CD4-positive, alpha-beta memory T cell (primary cell): ENCODE measurements at regions not wholly inside any gene's neighbourhood (a gene's known extent, or its start where the extent isn't known, plus 50 kb on each side); places are given as distances from the start of the nearest gene placed in this dataset.

ENCODE experiments used
- CTCF ChIA-PET: fragments of 350-600 bp; sonication (Branson Sonifier 250); formaldehyde crosslinking; loops from one replicate; lab custom pipeline; 2021; ENCODE audit warnings: inconsistent platforms; ENCODE audit not compliant: partially characterized antibody; lab: Charles Lee
- POLR2A ChIA-PET: fragments of 350-600 bp; sonication (Branson Sonifier 250); formaldehyde crosslinking; loops from one replicate; lab custom pipeline; 2021; ENCODE audit not compliant: partially characterized antibody; lab: Charles Lee
- DNase-seq, 5 donors: peaks; one replicate each; pipeline versions ENCODE4 v3.0.0 to v3.0.0-alpha.2; 2020 to 2022; ENCODE audit warnings: mixed read lengths in 1 of 5
- H3K27ac ChIP-seq: one replicate; pipeline ENCODE4 v1.7.0; 2013; ENCODE audit warnings: low read depth, low read length
- H3K27me3 ChIP-seq: 2 replicates; pipeline ENCODE4 v1.7.0; 2013; ENCODE audit warnings: mild to moderate bottlenecking, low read length, moderate library complexity; ENCODE audit not compliant: insufficient read depth
- H3K36me3 ChIP-seq: 2 replicates; pipeline ENCODE4 v1.7.0; 2013; ENCODE audit warnings: mild to moderate bottlenecking, low read length, moderate library complexity; ENCODE audit not compliant: insufficient read depth
- H3K4me1 ChIP-seq: 2 replicates; pipeline ENCODE4 v1.7.0; 2013; ENCODE audit warnings: mild to moderate bottlenecking, low read length, moderate library complexity; ENCODE audit not compliant: insufficient read depth
- H3K4me3 ChIP-seq, 2 donors: one replicate each; pipeline ENCODE4 v1.7.0; 2013; ENCODE audit warnings: low read length in 2 of 2, mild to moderate bottlenecking in 1 of 2
- H3K9me3 ChIP-seq, 2 donors: one replicate each; pipeline ENCODE4 v1.7.0; 2013; ENCODE audit warnings: low read length in 2 of 2, control low read depth in 1 of 2; ENCODE audit not compliant: control insufficient read depth in 1 of 2
- H3K27ac Mint-ChIP-seq, 7 donors: one replicate each; pipeline ENCODE4 v1.8.0; 2020 to 2021; ENCODE audit warnings: mixed read lengths in 7 of 7, mild to moderate bottlenecking in 6 of 7, inconsistent platforms in 3 of 7, moderate library complexity in 3 of 7
- H3K27me3 Mint-ChIP-seq, 2 donors: one replicate each; pipeline ENCODE4 v1.8.0; 2020 to 2021; ENCODE audit warnings: mixed read lengths in 2 of 2
- H3K36me3 Mint-ChIP-seq, 2 donors: one replicate each; pipeline ENCODE4 v1.8.0; 2020 to 2021; ENCODE audit warnings: mixed read lengths in 2 of 2, inconsistent platforms in 1 of 2, mild to moderate bottlenecking in 1 of 2
- H3K4me1 Mint-ChIP-seq, 4 donors: one replicate each; pipeline ENCODE4 v1.8.0; 2020 to 2021; ENCODE audit warnings: mixed read lengths in 4 of 4, mild to moderate bottlenecking in 1 of 4
- H3K4me3 Mint-ChIP-seq, 8 donors: one replicate each; pipeline ENCODE4 v1.8.0; 2020 to 2021; ENCODE audit warnings: mixed read lengths in 8 of 8, mild to moderate bottlenecking in 7 of 8, moderate library complexity in 6 of 8, inconsistent platforms in 3 of 8
- H3K9me3 Mint-ChIP-seq, 8 donors: one replicate each; pipeline ENCODE4 v1.8.0; 2020 to 2021; ENCODE audit warnings: mixed read lengths in 8 of 8, mild to moderate bottlenecking in 5 of 8, inconsistent platforms in 3 of 8, moderate library complexity in 1 of 8
- intact Hi-C: fragments of 100-400 bp; cut with micrococcal nuclease; formaldehyde crosslinking; loops from one replicate; pipeline ENCODE4 v1.15.1; 2023

DNA sequence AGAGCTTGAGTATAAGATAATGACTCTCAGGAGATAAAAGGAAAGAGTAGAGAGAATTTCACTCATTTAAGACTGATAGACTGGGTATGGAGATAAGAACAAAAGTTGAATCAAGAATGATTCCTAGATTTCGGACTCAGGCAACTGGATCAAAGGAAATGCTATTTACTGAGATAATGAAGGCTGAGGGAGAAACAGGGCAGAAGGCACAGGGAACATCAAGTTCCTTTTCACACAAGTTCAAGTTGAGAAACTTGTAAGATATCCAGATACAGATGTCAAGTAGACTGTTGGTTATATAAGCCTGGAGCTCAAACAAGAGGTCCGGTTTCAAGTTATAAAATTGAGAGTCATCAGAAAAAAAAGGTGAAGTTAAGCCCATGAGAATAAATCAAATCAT lies 360.8 kb downstream of the TNS1 start:
- no peak for DNase-seq
- Histone ChIP-seq H3K27me3 (no peaks in the 10 kb centered on the region), H3K4me1 (no peaks in the 10 kb centered on the region), H3K4me3 (no peak overlapping the region), H3K27ac (no peak overlapping the region), H3K36me3 (no peaks in the 10 kb centered on the region), H3K9me3 (no peaks in the 10 kb centered on the region)
- H3K27me3 Mint-ChIP-seq: no peaks in the 10 kb centered on the region
- no peak overlapping the region for H3K27ac Mint-ChIP-seq
- intact Hi-C loops: no loop called here
- H3K4me1 Mint-ChIP-seq: peaks cover 0 to 1% (median 0%) of the 10 kb centered on the region in 4 donors
- ChIA-PET CTCF (interaction anchor here (1.5 to 2.9 kb wide), 2 partner anchors 9 to 71 kb away, joined by 3 to 15 read pairs; no protein-coding TSS in a partner anchor), POLR2A (no interaction called here)
- H3K4me3 Mint-ChIP-seq: no peak overlapping the region
- H3K36me3 Mint-ChIP-seq: no peaks in the 10 kb centered on the region
- no peaks in the 10 kb centered on the region for H3K9me3 Mint-ChIP-seq

DNA sequence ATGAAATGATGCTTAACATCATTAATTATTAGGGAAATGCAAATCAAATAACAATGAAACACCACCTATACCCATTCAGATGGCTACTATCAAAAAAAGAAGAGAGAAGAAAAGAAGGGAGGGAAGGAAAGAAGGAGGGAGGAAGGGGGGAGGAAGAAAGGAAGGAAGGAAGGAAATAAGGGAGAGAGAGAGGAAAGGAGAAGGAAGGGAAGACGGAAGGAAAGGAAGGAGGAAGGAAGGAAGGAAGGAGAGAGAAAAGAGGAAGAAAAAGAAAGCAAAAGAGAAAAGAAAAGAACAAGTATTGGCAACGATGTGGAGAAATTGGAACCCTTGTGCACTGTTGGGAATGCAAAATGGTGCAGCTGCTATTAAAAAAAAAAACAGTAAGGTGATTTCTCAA lies 363.3 kb downstream of the TNS1 start:
- Histone ChIP-seq H3K27ac (no peak overlapping the region), H3K9me3 (no peaks in the 10 kb centered on the region), H3K4me3 (no peak overlapping the region), H3K4me1 (no peaks in the 10 kb centered on the region), H3K27me3 (no peaks in the 10 kb centered on the region), H3K36me3 (no peaks in the 10 kb centered on the region)
- no peak for DNase-seq
- Mint-ChIP-seq H3K4me3 (no peak overlapping the region), H3K36me3 (no peaks in the 10 kb centered on the region), H3K9me3 (no peaks in the 10 kb centered on the region), H3K4me1 (peaks cover 0 to 1% (median 0%) of the 10 kb centered on the region in 4 donors), H3K27me3 (peaks cover 0 to 2% of the 10 kb centered on the region in 2 donors), H3K27ac (no peak overlapping the region)
- CTCF ChIA-PET: no interaction called here
- intact Hi-C loops: no loop called here
- POLR2A ChIA-PET: no interaction called here

DNA sequence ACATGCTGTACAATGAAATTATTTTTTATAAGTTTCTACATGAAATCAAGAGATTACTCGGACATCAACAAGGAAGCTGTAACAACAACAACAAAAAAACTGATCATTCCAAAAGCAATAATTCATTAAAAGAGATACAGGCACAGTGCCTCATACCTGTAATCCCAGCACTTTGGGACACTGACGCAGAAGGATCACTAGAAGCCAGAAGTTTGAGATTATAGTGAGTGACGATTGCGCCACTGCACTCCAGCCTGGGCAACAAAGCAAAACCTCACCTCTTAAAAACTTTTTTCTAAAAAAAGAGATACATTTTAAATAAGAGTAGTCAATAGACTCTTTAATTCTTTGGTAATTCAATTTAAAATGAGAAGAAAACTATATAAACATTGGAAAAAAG lies 364.3 kb downstream of the TNS1 start:
- Histone ChIP-seq H3K4me1 (no peaks in the 10 kb centered on the region), H3K27me3 (no peaks in the 10 kb centered on the region), H3K27ac (no peak overlapping the region), H3K36me3 (no peaks in the 10 kb centered on the region), H3K9me3 (no peaks in the 10 kb centered on the region), H3K4me3 (no peak overlapping the region)
- H3K27ac Mint-ChIP-seq: no peak overlapping the region
- H3K36me3 Mint-ChIP-seq: no peaks in the 10 kb centered on the region
- no peak for DNase-seq
- H3K27me3 Mint-ChIP-seq: peaks cover 0 to 2% of the 10 kb centered on the region in 2 donors
- H3K9me3 Mint-ChIP-seq: no peaks in the 10 kb centered on the region
- CTCF ChIA-PET: interaction anchor here (2.1 kb wide), 1 partner anchor 12 kb away, joined by 5 read pairs; no protein-coding TSS in a partner anchor
- POLR2A ChIA-PET: no interaction called here
- no peak overlapping the region for H3K4me3 Mint-ChIP-seq
- H3K4me1 Mint-ChIP-seq: peaks cover 0 to 1% (median 0%) of the 10 kb centered on the region in 4 donors
- intact Hi-C loops: no loop called here

DNA sequence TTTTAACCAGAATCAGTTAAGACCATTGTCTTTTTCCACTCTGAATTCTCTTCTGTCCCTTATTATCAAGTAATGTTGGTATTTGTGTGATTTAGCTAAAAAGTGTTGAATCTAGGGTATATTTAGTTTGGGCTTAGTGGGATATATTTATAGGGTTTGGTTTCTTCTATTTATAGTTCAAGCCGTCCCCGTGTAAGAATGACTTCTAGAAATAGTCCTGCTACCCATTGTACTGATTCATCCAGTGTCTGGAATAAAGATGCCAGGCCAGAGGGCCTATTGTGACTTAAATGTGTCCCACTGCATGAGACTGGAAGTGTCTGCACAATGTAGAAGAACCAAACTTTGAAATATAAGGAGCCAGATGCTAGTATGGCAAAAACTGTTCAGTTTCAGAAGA lies 364.8 kb downstream of the TNS1 start:
- Histone ChIP-seq H3K27ac (no peak overlapping the region), H3K9me3 (no peaks in the 10 kb centered on the region), H3K4me3 (no peak overlapping the region), H3K27me3 (no peaks in the 10 kb centered on the region), H3K4me1 (no peaks in the 10 kb centered on the region), H3K36me3 (no peaks in the 10 kb centered on the region)
- Mint-ChIP-seq H3K4me3 (no peak overlapping the region), H3K27ac (no peak overlapping the region), H3K9me3 (no peaks in the 10 kb centered on the region), H3K27me3 (peaks cover 0 to 2% of the 10 kb centered on the region in 2 donors), H3K4me1 (peaks cover 0 to 1% (median 0%) of the 10 kb centered on the region in 4 donors), H3K36me3 (no peaks in the 10 kb centered on the region)
- intact Hi-C loops: no loop called here
- ChIA-PET POLR2A (no interaction called here), CTCF (interaction anchor here (2.1 kb wide), 1 partner anchor 12 kb away, joined by 5 read pairs; no protein-coding TSS in a partner anchor)
- no peak for DNase-seq

DNA sequence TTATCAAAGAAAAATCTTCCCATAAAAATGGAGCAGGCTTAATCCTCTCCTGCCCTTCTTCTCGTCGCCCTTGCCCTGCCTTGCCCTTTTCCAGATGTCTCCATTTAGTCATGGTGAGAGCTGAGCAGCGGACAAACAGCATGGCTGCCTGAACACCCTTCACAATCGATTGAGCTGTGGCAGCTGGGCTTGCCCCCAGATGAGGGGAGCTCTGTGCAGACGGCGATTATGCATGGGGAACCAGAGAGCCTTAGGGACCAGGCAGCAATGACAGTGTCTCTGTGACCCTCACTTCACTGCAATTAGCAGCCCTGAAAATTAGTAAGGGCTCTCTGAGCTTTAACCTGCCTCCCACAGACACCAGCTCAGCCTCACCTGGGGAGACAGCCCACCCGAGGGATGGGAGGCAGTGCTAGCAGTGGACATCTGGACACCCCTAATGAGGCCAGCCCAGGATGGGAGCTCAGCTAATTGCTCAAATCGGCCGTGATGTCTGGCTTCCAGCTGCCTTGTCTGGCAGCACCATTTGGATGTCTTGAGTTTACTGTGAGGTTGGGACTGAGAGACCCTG lies 365.7 kb downstream of the TNS1 start:
- Mint-ChIP-seq H3K27ac (no peak overlapping the region), H3K27me3 (peaks cover 0 to 2% of the 10 kb centered on the region in 2 donors), H3K4me3 (no peak overlapping the region), H3K9me3 (no peaks in the 10 kb centered on the region), H3K36me3 (no peaks in the 10 kb centered on the region), H3K4me1 (peaks cover 0 to 3% (median 0%) of the 10 kb centered on the region in 4 donors)
- intact Hi-C loops: no loop called here
- DNase-seq: no peak
- H3K4me3 ChIP-seq: no peak overlapping the region
- H3K9me3 ChIP-seq: no peaks in the 10 kb centered on the region
- no peaks in the 10 kb centered on the region for H3K4me1 ChIP-seq
- no peak overlapping the region for H3K27ac ChIP-seq
- POLR2A ChIA-PET: no interaction called here
- H3K27me3 ChIP-seq: no peaks in the 10 kb centered on the region
- CTCF ChIA-PET: interaction anchor here (2.1 kb wide), 1 partner anchor 13 kb away, joined by 5 read pairs; no protein-coding TSS in a partner anchor
- H3K36me3 ChIP-seq: no peaks in the 10 kb centered on the region

DNA sequence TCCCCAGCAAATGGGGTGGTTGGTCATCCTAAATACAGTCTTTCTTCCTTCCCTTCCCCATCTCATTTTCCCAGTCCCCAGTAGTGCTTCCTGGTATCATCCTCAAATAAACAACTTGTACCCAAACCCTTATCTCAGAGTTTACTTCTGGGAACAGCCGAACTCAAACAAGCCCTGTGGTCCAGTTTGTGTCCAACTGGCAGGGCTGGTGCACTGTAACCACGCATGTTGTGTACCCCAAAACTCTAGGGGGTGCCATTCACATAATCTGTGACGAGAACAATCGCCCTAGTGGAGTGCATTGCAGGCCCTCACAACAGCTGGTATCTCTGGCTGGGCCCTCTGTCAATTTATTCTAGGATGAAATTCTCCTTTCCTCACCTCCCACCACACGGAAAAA lies 366.2 kb downstream of the TNS1 start:
- Mint-ChIP-seq H3K9me3 (no peaks in the 10 kb centered on the region), H3K27ac (no peak overlapping the region), H3K4me1 (peaks cover 0 to 3% (median 0%) of the 10 kb centered on the region in 4 donors), H3K4me3 (no peak overlapping the region), H3K27me3 (peaks cover under 1 to 2% of the 10 kb centered on the region in 2 donors), H3K36me3 (no peaks in the 10 kb centered on the region)
- Histone ChIP-seq H3K4me3 (no peak overlapping the region), H3K9me3 (no peaks in the 10 kb centered on the region), H3K27me3 (no peaks in the 10 kb centered on the region), H3K4me1 (no peaks in the 10 kb centered on the region), H3K27ac (no peak overlapping the region), H3K36me3 (no peaks in the 10 kb centered on the region)
- ChIA-PET POLR2A (no interaction called here), CTCF (interaction anchor here (2.1 kb wide), 1 partner anchor 14 kb away, joined by 5 read pairs; no protein-coding TSS in a partner anchor)
- intact Hi-C loops: no loop called here
- no peak for DNase-seq

DNA sequence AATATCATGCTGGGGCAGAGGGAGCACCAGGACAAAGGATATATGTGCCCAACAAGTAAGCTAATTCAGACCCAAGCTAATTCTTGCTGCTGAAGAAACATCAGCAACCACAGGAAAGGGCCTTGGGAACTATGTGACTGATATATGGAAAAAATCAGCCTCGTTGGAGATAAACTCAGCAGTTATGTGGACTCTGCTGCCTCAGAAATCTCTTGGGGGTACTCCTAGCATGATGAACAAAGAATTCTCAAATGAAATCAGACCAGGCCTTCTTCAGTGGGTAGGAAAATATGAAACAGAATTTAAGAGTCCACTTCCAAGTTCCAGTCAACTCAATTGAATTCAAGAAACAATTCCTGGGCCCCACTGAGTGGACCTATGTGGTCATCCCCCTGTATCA lies 367.9 kb downstream of the TNS1 start:
- no peaks in the 10 kb centered on the region for H3K36me3 ChIP-seq
- no peaks in the 10 kb centered on the region for H3K36me3 Mint-ChIP-seq
- no peak for DNase-seq
- CTCF ChIA-PET: interaction anchor here (0.7 to 2.0 kb wide), 2 partner anchors 13 to 16 kb away, joined by 3 to 8 read pairs; no protein-coding TSS in a partner anchor
- no peaks in the 10 kb centered on the region for H3K9me3 ChIP-seq
- no peaks in the 10 kb centered on the region for H3K4me1 ChIP-seq
- no peaks in the 10 kb centered on the region for H3K27me3 ChIP-seq
- no peak overlapping the region for H3K4me3 Mint-ChIP-seq
- peaks cover 0 to 3% (median 0%) of the 10 kb centered on the region in 4 donors for H3K4me1 Mint-ChIP-seq
- H3K27ac Mint-ChIP-seq: no peak overlapping the region
- peaks cover 3% of the 10 kb centered on the region in 2 donors for H3K27me3 Mint-ChIP-seq
- no peak overlapping the region for H3K27ac ChIP-seq
- intact Hi-C loops: no loop called here
- no peak overlapping the region for H3K4me3 ChIP-seq
- POLR2A ChIA-PET: no interaction called here
- no peaks in the 10 kb centered on the region for H3K9me3 Mint-ChIP-seq
